Lower leg skin (tissue), 4 donors: ENCODE measurements at regions not wholly inside any gene's neighbourhood (a gene's known extent, or its start where the extent isn't known, plus 50 kb on each side); places are given as distances from the start of the nearest gene placed in this dataset.

ENCODE experiments used
- DNase-seq, 2 donors: peaks; one replicate each; pipeline ENCODE4 v3.0.0-alpha.2; 2019; ENCODE audit warnings: low spot score in 2 of 2
- H3K4me3 ChIP-seq: fragments of 200-600 bp; sonication (generic); 2 replicates; pipeline ENCODE4 v1.5.1; 2017; ENCODE audit warnings: mild to moderate bottlenecking, low read depth; ENCODE audit not compliant: poor library complexity, severe bottlenecking
- POLR2A ChIP-seq, 2 donors: fragments of 450-650 bp; IDR thresholded peaks; one replicate each; pipeline ENCODE4 v1.6.1; 2016 to 2017; ENCODE audit warnings: antibody characterized with exemption in 2 of 2, mild to moderate bottlenecking in 1 of 2, moderate library complexity in 1 of 2
- WGBS, 2 donors: methylation state at CpG; one replicate each; pipeline ENCODE4 v1.1.5; 2018; 5-methylcytosine and 5-hydroxymethylcytosine counted together
- intact Hi-C: fragments of 100-400 bp; cut with DNase I; formaldehyde crosslinking; loops from one replicate; pipeline ENCODE4 v1.15.0; 2023; ENCODE audit warnings: low total_unique reads
- TF ChIP-seq, protein P1 (sequence below), 3 donors: fragments of 450-650 bp; IDR thresholded peaks; one replicate each; pipeline ENCODE4 v1.5.1; 2016; ENCODE audit warnings: antibody characterized with exemption in 3 of 3, mild to moderate bottlenecking in 3 of 3, moderate library complexity in 2 of 3

DNA sequence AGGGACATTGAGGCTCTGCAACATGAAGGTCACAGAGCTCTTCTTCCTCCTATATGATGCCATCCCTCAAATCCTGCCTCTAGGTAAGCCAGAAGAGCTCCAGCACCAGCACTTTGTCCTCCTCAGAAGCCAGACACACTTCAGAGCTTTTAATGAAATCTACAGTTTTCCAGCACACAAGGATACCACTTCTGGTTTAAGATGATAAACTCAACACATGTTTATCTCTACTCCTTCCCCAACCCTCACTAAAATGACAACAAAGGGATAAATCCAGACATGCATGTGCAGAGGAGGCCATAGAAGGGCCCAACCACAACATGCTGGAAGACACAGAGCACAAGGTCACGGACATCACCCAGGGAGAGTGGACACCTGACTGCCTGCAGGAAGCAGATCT is 195.3 kb downstream of the USP12 start:
- H3K4me3 ChIP-seq = no peak overlapping the region
- 89 to 95% methylated on average over 1 of the region's 1 CpG for WGBS, 2 donors
- no peak for TF ChIP-seq POLR2A (IDR thresholded peaks at IDR 0.05)
- TF ChIP-seq, protein P1, sequence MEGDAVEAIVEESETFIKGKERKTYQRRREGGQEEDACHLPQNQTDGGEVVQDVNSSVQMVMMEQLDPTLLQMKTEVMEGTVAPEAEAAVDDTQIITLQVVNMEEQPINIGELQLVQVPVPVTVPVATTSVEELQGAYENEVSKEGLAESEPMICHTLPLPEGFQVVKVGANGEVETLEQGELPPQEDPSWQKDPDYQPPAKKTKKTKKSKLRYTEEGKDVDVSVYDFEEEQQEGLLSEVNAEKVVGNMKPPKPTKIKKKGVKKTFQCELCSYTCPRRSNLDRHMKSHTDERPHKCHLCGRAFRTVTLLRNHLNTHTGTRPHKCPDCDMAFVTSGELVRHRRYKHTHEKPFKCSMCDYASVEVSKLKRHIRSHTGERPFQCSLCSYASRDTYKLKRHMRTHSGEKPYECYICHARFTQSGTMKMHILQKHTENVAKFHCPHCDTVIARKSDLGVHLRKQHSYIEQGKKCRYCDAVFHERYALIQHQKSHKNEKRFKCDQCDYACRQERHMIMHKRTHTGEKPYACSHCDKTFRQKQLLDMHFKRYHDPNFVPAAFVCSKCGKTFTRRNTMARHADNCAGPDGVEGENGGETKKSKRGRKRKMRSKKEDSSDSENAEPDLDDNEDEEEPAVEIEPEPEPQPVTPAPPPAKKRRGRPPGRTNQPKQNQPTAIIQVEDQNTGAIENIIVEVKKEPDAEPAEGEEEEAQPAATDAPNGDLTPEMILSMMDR (IDR thresholded peaks at IDR 0.05) = no peak
- intact Hi-C loops = no loop called here
- no peak for DNase-seq

DNA sequence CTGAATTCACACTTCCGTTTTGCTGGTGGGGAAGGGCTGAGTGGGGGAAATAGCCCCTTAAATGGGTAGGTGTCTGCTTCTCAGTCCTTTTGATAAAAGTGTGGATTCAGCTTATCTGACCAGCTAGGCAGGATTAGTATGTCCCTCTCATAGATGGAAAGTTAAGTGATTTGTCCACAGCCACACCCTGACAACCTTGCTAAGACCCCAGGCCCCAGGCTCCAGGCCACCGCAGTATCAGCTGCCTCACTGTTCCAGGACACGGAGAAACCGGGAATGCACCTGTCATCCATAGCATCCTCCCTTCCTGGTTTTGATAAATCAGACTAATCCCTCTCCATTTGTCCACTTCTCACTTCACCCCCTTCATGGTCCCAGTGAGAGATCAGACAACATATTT is 197.7 kb downstream of the USP12 start:
- TF ChIP-seq, protein P1 (IDR thresholded peaks at IDR 0.05) = no peak
- TF ChIP-seq POLR2A (IDR thresholded peaks at IDR 0.05) = no peak
- DNase-seq = no peak
- WGBS, 2 donors = 72 to 82% methylated on average over 4 of the region's 4 CpGs
- intact Hi-C loops = no loop called here
- H3K4me3 ChIP-seq = no peak overlapping the region

DNA sequence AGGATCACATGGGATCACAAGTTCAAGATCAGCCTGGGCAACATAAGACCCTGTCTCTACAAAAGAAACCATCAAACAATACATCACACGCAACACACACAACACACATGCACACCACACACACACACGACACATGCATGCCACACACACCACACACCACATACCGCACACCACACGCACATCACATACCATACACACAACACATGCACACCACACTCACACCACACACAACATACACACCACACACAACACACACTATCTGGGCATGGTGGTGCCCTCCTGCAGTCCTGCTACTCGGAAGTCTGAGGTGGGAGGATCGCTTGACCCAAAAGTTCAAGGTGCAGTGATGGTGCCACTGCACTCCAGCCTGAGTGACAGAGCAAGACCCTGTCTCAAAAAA is 198.3 kb downstream of the USP12 start:
- WGBS, 2 donors = 73 to 79% methylated on average over 6 of the region's 6 CpGs
- intact Hi-C loops = no loop called here
- H3K4me3 ChIP-seq = no peak overlapping the region
- TF ChIP-seq POLR2A (IDR thresholded peaks at IDR 0.05) = no peak
- TF ChIP-seq, protein P1 (IDR thresholded peaks at IDR 0.05) = no peak
- DNase-seq = no peak

DNA sequence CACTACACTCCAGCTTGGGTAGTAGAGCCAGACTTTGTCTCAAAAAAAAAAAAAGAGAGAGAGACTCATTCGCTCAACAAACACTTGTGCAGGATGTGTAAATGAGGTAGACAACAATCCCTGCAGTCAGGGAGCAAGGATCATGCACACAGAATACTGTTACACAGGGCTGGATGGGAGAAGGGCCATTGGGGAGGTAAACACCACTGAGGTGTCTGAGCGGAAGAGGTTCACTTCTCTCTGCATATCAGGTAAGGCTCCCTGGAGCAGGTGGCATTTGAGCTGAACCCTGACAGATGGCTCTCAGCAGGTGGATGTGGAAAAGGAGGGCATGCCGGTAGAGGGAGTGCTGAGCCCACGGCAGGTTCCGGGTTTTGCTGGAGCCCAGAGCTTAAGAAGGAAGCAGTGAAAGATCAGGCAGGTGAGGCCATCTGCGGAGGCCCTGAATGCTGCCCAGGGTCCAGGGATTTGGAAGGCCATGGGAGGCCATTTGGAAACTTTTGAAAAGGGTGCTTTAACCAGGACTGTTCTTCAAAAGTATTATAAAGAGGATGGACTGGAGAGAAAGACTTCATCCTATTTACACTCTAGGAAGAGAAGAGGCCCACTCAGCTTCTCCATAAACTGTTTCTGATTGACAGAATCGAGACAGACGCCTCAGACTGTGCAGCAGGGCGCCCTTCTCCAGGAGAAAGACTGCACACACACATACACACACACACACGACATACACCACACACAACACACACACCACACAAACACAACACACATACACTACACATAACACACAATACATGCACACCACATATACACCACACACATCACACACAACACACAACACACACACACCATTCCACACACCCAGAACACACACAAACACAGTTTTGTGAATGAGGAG is 199.4 kb downstream of the USP12 start:
- no peak for DNase-seq
- H3K4me3 ChIP-seq = no peak overlapping the region
- WGBS, 2 donors = 40% methylated on average over 10 of the region's 10 CpGs
- intact Hi-C loops = no loop called here
- no peak for TF ChIP-seq POLR2A (IDR thresholded peaks at IDR 0.05)
- TF ChIP-seq, protein P1 (IDR thresholded peaks at IDR 0.05) = no peak

DNA sequence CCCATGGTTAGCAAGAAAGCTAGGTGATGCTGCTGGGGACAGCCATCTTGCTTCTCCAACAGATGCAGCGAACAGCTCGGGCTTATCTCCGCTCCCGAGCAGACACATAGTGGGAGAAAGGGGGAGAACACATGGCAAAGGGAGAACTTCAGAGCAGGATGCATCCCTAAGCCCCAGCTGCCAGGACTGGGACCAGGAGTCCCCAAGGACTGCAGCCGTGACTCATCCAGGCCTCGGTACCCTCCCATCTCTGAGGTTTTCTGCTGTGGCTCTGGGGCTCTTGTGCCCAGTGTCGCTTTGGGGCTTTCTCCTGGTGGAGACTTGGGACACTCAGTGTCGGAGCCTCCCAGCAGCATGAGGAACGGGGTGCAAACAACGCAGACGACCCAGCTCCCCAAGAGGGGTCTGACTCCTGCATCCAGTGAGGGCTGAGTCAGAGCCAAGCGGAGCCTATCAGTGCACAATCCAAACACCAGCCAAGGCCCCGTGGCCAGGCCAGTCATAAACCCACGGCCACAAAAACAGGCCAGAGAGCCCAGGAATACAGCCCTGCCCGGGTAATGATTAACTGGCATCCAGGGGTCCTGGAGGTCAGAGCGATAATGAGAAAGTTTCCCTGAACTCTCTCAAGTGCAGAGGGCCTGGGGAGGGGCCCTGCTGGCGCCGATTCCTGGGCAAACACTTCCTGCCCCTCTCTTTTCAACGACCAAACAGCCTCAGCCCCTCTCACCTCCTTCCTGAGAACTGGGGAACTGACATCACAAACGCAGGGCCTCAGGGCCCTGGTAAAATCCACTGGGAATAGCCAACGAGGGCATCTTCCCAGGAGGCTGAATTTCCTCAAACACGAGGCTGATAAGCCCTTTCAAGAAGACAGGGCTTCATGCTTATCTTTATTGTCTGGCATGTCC is 202.9 kb downstream of the USP12 start:
- 56 to 61% methylated on average over 20 of the region's 22 CpGs for WGBS, 2 donors
- H3K4me3 ChIP-seq = no peak overlapping the region
- TF ChIP-seq, protein P1 (IDR thresholded peaks at IDR 0.05) = no peak
- no peak for TF ChIP-seq POLR2A (IDR thresholded peaks at IDR 0.05)
- intact Hi-C loops = no loop called here
- DNase-seq = no peak
